ENCODE measurements at regions not wholly inside any gene's neighbourhood (a gene's known extent, or its start where the extent isn't known, plus 50 kb on each side); places are given as distances from the start of the nearest gene placed in this dataset.

DNA sequence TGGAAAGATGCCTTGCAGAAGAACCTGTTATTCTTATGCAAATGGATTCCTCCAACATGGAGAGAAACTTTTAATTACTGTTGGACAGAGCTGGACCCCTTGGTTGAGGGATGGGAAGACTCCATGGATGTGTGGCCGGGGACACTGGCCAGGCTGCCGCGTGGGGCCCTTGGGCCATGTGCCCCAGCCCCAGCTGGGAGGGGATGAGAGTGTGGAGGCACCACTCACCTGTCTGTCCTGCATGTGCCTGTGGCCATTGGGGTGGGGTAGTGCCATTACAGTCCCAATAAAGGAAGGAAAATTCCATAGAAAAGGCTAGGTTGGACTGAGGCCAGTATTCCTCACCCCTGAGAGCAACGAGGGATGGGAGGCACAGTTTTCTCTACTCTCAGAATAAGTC is 564.5 kb upstream of the PTBP2 start:
- no peak for DNase-seq
- Mint-ChIP-seq H3K27me3 (ENCODE audit: low read depth) (no peaks in the 10 kb centered on the region), H3K27ac (no peak overlapping the region), H3K36me3 (ENCODE audit: low read depth) (no peaks in the 10 kb centered on the region), H3K4me3 (no peak overlapping the region), H3K4me1 (ENCODE audit: low read depth) (no peaks in the 10 kb centered on the region), H3K9me3 (peaks cover 14% of the 10 kb centered on the region)
- intact Hi-C loops (cut with micrococcal nuclease): no loop called here
- CTCF ChIA-PET: no interaction called here

DNA sequence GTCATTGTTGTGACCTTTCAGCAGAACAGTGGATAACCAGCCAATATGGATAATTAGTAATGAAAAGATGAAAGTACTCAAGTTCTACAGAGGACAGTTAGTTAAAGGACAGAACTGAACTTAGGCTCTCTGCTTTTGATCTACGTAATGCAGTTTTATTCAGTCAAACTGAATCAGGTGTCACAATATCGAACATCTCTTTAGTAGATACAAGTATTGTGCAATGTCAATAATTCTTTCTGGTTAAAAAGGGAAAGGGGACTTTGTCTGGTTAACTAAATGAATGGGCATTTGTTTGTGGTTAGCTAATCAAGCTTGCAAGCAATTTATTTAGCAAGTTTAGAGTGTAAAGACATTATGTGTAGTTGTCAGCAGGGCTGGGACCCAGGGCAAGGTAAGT is 562.2 kb upstream of the PTBP2 start:
- CTCF ChIA-PET: no interaction called here
- Mint-ChIP-seq H3K36me3 (ENCODE audit: low read depth) (no peaks in the 10 kb centered on the region), H3K4me1 (ENCODE audit: low read depth) (no peaks in the 10 kb centered on the region), H3K27ac (no peak overlapping the region), H3K27me3 (ENCODE audit: low read depth) (no peaks in the 10 kb centered on the region), H3K4me3 (no peak overlapping the region), H3K9me3 (peaks cover 11% of the 10 kb centered on the region)
- intact Hi-C loops (cut with micrococcal nuclease): no loop called here
- DNase-seq: no peak

- Mint-ChIP-seq H3K4me1 (ENCODE audit: low read depth) (no peaks in the 10 kb centered on the region), H3K9me3 (peaks cover 14% of the 10 kb centered on the region), H3K27ac (no peak overlapping the region), H3K4me3 (no peak overlapping the region), H3K27me3 (ENCODE audit: low read depth) (no peaks in the 10 kb centered on the region), H3K36me3 (ENCODE audit: low read depth) (no peaks in the 10 kb centered on the region)
- DNase-seq: no peak
- intact Hi-C loops (cut with micrococcal nuclease): no loop called here
- CTCF ChIA-PET: no interaction called here
Measured at GRCh38 chr1:96164053-96164452, 557.5 kb upstream of the PTBP2 start.

- intact Hi-C loops (cut with micrococcal nuclease): no loop called here
- no peaks in the 10 kb centered on the region for H3K4me1 Mint-ChIP-seq (ENCODE audit: low read depth)
- H3K9me3 Mint-ChIP-seq: no peaks in the 10 kb centered on the region
- H3K27ac Mint-ChIP-seq: no peak overlapping the region
- no peak overlapping the region for H3K4me3 Mint-ChIP-seq
- CTCF ChIA-PET: no interaction called here
- no peaks in the 10 kb centered on the region for H3K36me3 Mint-ChIP-seq (ENCODE audit: low read depth)
- DNase-seq: no peak
- no peaks in the 10 kb centered on the region for H3K27me3 Mint-ChIP-seq (ENCODE audit: low read depth)
Measured at GRCh38 chr1:96178053-96178452, 543.5 kb upstream of the PTBP2 start.

DNA sequence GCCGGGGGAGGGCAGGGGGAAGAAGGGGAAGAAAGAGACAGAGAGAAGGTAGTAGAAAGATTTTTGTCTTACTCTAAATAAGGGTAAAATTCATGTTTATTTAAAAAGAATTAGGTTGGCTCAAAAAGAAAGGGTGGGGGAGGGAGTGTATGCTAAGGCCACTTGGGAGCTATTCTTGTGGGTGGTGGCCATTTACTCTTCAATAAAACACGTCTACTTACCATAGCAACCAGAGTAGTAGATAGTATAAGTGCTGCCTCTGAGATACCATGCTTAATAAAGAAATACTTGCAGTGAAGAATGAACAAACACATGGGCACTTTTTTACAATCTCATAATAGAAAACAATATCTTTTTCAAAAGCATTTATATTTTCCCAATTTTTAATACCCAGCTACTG is 538.1 kb upstream of the PTBP2 start:
- Mint-ChIP-seq H3K9me3 (no peaks in the 10 kb centered on the region), H3K4me1 (ENCODE audit: low read depth) (no peaks in the 10 kb centered on the region), H3K27ac (no peak overlapping the region), H3K27me3 (ENCODE audit: low read depth) (no peaks in the 10 kb centered on the region), H3K4me3 (no peak overlapping the region), H3K36me3 (ENCODE audit: low read depth) (no peaks in the 10 kb centered on the region)
- intact Hi-C loops (cut with micrococcal nuclease): no loop called here
- CTCF ChIA-PET: no interaction called here
- no peak for DNase-seq

DNA sequence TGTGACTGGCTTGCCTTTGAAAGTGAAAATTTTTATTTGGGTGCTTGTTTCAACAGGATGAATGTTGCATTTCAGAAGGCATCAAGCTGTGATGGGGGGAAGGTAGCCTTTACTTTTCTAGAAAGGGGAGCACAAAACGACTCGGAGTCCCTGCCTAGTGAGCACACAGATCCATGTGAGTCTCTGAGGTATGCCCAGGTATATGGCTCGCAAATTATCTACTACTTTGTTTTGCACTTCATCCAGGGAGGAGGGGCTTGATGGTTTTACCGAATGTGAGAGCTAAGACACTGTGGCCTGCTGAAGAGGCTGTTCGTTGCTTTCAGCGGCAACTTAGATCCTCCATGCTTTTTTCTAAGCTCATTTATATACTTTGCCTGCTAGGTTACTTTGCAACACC is 537.7 kb upstream of the PTBP2 start:
- DNase-seq: no peak
- Mint-ChIP-seq H3K4me3 (no peak overlapping the region), H3K27ac (no peak overlapping the region), H3K9me3 (no peaks in the 10 kb centered on the region), H3K27me3 (ENCODE audit: low read depth) (no peaks in the 10 kb centered on the region), H3K36me3 (ENCODE audit: low read depth) (no peaks in the 10 kb centered on the region), H3K4me1 (ENCODE audit: low read depth) (no peaks in the 10 kb centered on the region)
- CTCF ChIA-PET: no interaction called here
- intact Hi-C loops (cut with micrococcal nuclease): no loop called here

- Mint-ChIP-seq H3K4me1 (ENCODE audit: low read depth) (no peaks in the 10 kb centered on the region), H3K27me3 (ENCODE audit: low read depth) (no peaks in the 10 kb centered on the region), H3K27ac (no peak overlapping the region), H3K9me3 (no peaks in the 10 kb centered on the region), H3K36me3 (ENCODE audit: low read depth) (no peaks in the 10 kb centered on the region), H3K4me3 (no peak overlapping the region)
- DNase-seq: no peak
- CTCF ChIA-PET: no interaction called here
- intact Hi-C loops (cut with micrococcal nuclease): no loop called here
Measured at GRCh38 chr1:96185181-96185580, 536.4 kb upstream of the PTBP2 start.

GRCh38 chr1:96187020-96187419 is 534.6 kb upstream of the PTBP2 start:
- no peak overlapping the region for H3K27ac Mint-ChIP-seq
- CTCF ChIA-PET: no interaction called here
- DNase-seq: no peak
- H3K4me3 Mint-ChIP-seq: no peak overlapping the region
- no peaks in the 10 kb centered on the region for H3K36me3 Mint-ChIP-seq (ENCODE audit: low read depth)
- intact Hi-C loops (cut with micrococcal nuclease): no loop called here
- peaks cover 10% of the 10 kb centered on the region for H3K9me3 Mint-ChIP-seq
- H3K4me1 Mint-ChIP-seq (ENCODE audit: low read depth): no peaks in the 10 kb centered on the region
- H3K27me3 Mint-ChIP-seq (ENCODE audit: low read depth): no peaks in the 10 kb centered on the region

DNA sequence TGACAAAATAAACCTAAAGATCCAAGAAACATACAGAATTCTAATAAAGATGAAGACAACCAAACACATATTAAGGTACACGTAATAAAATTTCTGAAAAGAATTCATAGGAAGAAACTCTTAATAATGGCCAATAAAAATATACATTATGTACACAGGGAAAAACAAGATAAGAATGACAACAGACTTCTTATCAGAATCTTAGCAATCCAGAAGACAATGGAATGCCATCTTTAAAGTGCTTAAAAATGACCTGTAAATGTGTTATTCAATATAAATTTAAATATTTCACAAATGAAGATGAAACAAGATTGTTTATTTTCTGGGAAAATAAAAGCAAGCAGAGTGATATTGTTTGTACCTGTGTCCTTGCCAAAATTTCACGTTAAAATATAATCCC is 530.4 kb upstream of the PTBP2 start:
- no peaks in the 10 kb centered on the region for H3K27me3 Mint-ChIP-seq (ENCODE audit: low read depth)
- no peaks in the 10 kb centered on the region for H3K4me1 Mint-ChIP-seq (ENCODE audit: low read depth)
- no peak for DNase-seq
- peaks cover 10% of the 10 kb centered on the region for H3K9me3 Mint-ChIP-seq
- CTCF ChIA-PET: no interaction called here
- no peak overlapping the region for H3K27ac Mint-ChIP-seq
- no peak overlapping the region for H3K4me3 Mint-ChIP-seq
- intact Hi-C loops (cut with micrococcal nuclease): no loop called here
- H3K36me3 Mint-ChIP-seq (ENCODE audit: low read depth): no peaks in the 10 kb centered on the region

GRCh38 chr1:96206451-96206850 is 515.1 kb upstream of the PTBP2 start:
- H3K27me3 Mint-ChIP-seq (ENCODE audit: low read depth): no peaks in the 10 kb centered on the region
- no peak overlapping the region for H3K4me3 Mint-ChIP-seq
- H3K4me1 Mint-ChIP-seq (ENCODE audit: low read depth): no peaks in the 10 kb centered on the region
- H3K9me3 Mint-ChIP-seq: peaks cover 4% of the 10 kb centered on the region
- intact Hi-C loops (cut with micrococcal nuclease): no loop called here
- no peaks in the 10 kb centered on the region for H3K36me3 Mint-ChIP-seq (ENCODE audit: low read depth)
- CTCF ChIA-PET: no interaction called here
- DNase-seq: no peak
- no peak overlapping the region for H3K27ac Mint-ChIP-seq

GRCh38 chr1:96207936-96208335 is 513.6 kb upstream of the PTBP2 start:
- H3K27ac Mint-ChIP-seq: no peak overlapping the region
- H3K4me3 Mint-ChIP-seq: no peak overlapping the region
- CTCF ChIA-PET: no interaction called here
- peaks cover 4% of the 10 kb centered on the region for H3K9me3 Mint-ChIP-seq
- intact Hi-C loops (cut with micrococcal nuclease): no loop called here
- DNase-seq: no peak
- H3K4me1 Mint-ChIP-seq (ENCODE audit: low read depth): no peaks in the 10 kb centered on the region
- H3K27me3 Mint-ChIP-seq (ENCODE audit: low read depth): no peaks in the 10 kb centered on the region
- no peaks in the 10 kb centered on the region for H3K36me3 Mint-ChIP-seq (ENCODE audit: low read depth)

- H3K36me3 Mint-ChIP-seq (ENCODE audit: low read depth): no peaks in the 10 kb centered on the region
- H3K4me3 Mint-ChIP-seq: no peak overlapping the region
- no peak for DNase-seq
- H3K27me3 Mint-ChIP-seq (ENCODE audit: low read depth): no peaks in the 10 kb centered on the region
- H3K27ac Mint-ChIP-seq: no peak overlapping the region
- CTCF ChIA-PET: no interaction called here
- no peaks in the 10 kb centered on the region for H3K4me1 Mint-ChIP-seq (ENCODE audit: low read depth)
- intact Hi-C loops (cut with micrococcal nuclease): no loop called here
- peaks cover 4% of the 10 kb centered on the region for H3K9me3 Mint-ChIP-seq
Measured at GRCh38 chr1:96208428-96208827, 513.2 kb upstream of the PTBP2 start.

- H3K9me3 Mint-ChIP-seq: peaks cover 3% of the 10 kb centered on the region
- H3K27me3 Mint-ChIP-seq (ENCODE audit: low read depth): no peaks in the 10 kb centered on the region
- H3K4me3 Mint-ChIP-seq: no peak overlapping the region
- no peak for DNase-seq
- H3K36me3 Mint-ChIP-seq (ENCODE audit: low read depth): no peaks in the 10 kb centered on the region
- no peaks in the 10 kb centered on the region for H3K4me1 Mint-ChIP-seq (ENCODE audit: low read depth)
- CTCF ChIA-PET: no interaction called here
- intact Hi-C loops (cut with micrococcal nuclease): no loop called here
- no peak overlapping the region for H3K27ac Mint-ChIP-seq
Measured at GRCh38 chr1:96210054-96210453, 511.5 kb upstream of the PTBP2 start.

- intact Hi-C loops (cut with micrococcal nuclease): no loop called here
- CTCF ChIA-PET: no interaction called here
- H3K27me3 Mint-ChIP-seq (ENCODE audit: low read depth): no peaks in the 10 kb centered on the region
- H3K4me1 Mint-ChIP-seq (ENCODE audit: low read depth): no peaks in the 10 kb centered on the region
- no peak overlapping the region for H3K27ac Mint-ChIP-seq
- no peak for DNase-seq
- no peak overlapping the region for H3K4me3 Mint-ChIP-seq
- H3K9me3 Mint-ChIP-seq: peaks cover 3% of the 10 kb centered on the region
- no peaks in the 10 kb centered on the region for H3K36me3 Mint-ChIP-seq (ENCODE audit: low read depth)
Measured at GRCh38 chr1:96211202-96211601, 510.4 kb upstream of the PTBP2 start.
